Adipocyte (in vitro differentiated cells): ENCODE measurements at regions not wholly inside any gene's neighbourhood (a gene's known extent, or its start where the extent isn't known, plus 50 kb on each side); places are given as distances from the start of the nearest gene placed in this dataset.

Source experiments
- DNase-seq: peaks from one replicate; pipeline ENCODE4 v3.0.0-alpha.2; 2015; ENCODE audit warnings: low read depth
- H3K27me3 ChIP-seq: replicated peaks from 2 replicates; pipeline ENCODE4 v1.7.0; 2013; ENCODE audit warnings: mild to moderate bottlenecking, low read length, moderate library complexity; ENCODE audit not compliant: control insufficient read depth, insufficient read depth
- H3K36me3 ChIP-seq: 2 replicates; pipeline ENCODE4 v1.7.0; 2013; ENCODE audit warnings: low read length, mild to moderate bottlenecking, moderate library complexity; ENCODE audit not compliant: control insufficient read depth, insufficient read depth, severe bottlenecking
- H3K4me1 ChIP-seq: 2 replicates; pipeline ENCODE4 v1.7.0; 2013; ENCODE audit warnings: mild to moderate bottlenecking, low read length, moderate library complexity; ENCODE audit not compliant: control insufficient read depth, insufficient read depth
- H3K4me3 ChIP-seq: 2 replicates; pipeline ENCODE4 v1.7.0; 2013; ENCODE audit warnings: mild to moderate bottlenecking, low read length, moderate library complexity
- H3K9ac ChIP-seq: 2 replicates; pipeline ENCODE4 v1.7.0; 2013; ENCODE audit warnings: mild to moderate bottlenecking, low read length, moderate library complexity
- H3K9me3 ChIP-seq: 2 replicates; pipeline ENCODE4 v1.7.0; 2013; ENCODE audit warnings: mild to moderate bottlenecking, low read length, moderate library complexity; ENCODE audit not compliant: control insufficient read depth

DNA sequence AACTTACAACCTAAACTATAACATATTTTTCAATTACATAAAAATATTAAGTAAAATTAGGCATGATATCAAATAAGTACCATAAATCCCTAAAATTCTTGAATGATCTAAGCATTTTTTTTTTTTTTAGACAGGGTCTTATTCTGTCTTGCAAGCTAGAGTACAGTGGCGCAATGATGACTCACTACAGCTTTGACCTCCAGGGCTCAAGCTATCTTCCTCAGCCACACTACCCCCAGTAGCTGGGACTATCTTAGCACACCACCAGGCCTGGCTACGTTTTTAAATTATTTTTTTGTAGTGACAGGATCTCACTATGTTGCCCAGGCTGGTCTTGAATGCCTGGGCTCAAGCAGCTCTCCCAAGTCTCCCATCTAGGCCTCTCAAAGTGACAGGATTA is 1042.3 kb downstream of the FSTL5 start:
- H3K4me1 ChIP-seq, result no peaks in the 10 kb centered on the region
- no peaks in the 10 kb centered on the region for H3K36me3 ChIP-seq
- H3K9me3 ChIP-seq, result no peaks in the 10 kb centered on the region
- H3K4me3 ChIP-seq, result no peak overlapping the region
- H3K9ac ChIP-seq, result no peak overlapping the region
- no peaks in the 10 kb centered on the region for H3K27me3 ChIP-seq
- no peak for DNase-seq

DNA sequence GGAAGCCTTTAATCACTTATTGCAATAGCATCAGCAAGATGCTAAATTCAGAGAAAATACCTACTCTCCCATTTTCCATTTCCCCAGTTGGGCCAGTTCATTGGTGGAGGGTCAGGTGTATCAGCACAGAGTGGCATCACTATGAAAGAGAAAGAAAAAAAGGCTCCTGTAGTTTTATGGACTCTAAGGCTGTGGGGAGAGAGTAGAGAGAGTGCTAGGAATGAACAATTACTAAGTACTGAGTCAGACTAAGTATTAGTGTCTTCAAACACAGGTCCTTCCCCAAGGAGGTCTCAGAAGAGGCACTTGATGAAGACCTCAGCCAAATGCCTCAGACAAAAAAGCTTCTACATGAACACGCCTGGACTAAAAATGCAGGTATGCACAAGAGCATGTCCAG is 1061.9 kb downstream of the FSTL5 start:
- Histone ChIP-seq H3K9ac (no peak overlapping the region), H3K4me3 (no peak overlapping the region), H3K4me1 (no peaks in the 10 kb centered on the region), H3K9me3 (peaks cover 2% of the 10 kb centered on the region), H3K36me3 (no peaks in the 10 kb centered on the region), H3K27me3 (no peaks in the 10 kb centered on the region)
- no peak for DNase-seq

DNA sequence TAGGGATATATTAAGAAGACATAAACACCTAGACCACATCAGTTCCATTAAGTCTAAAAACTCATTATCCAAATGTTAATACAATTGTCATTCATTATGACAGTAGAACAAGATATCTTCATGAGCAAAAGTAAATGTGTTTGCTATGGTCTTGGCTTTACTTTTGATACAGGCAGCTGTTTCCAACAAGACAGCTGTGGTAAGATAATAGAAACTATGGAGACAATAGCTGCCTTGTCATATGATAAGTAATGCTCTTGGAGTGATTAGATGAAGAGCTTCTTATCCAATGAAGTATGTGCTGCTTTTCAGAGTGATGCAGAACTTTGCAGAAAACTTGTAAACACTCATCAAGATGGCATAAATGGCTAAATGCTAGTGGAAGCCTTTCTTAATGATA is 1066.0 kb downstream of the FSTL5 start:
- Histone ChIP-seq H3K9ac (no peak overlapping the region), H3K4me3 (no peak overlapping the region)
- DNase-seq, result no peak

DNA sequence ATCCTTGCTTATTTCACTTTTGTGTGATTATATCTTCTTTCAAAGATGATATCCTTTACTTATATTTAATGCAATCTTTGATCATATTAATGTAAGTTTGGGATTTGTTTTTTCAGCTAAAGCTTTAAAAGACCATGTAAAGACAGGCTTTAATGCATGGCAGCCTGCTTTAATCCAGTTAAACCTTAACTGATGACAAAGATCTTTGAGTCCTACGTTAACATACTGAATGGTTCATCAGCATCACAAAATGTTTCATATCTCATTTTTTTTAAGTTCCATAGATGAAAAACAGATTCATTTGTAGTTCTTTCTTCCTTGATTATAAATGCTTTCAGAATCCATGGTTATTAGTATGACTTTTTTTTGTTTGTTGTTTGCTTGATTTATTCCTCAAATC is 1102.8 kb downstream of the FSTL5 start:
- no peaks in the 10 kb centered on the region for H3K36me3 ChIP-seq
- no peak overlapping the region for H3K4me3 ChIP-seq
- no peak for DNase-seq
- no peaks in the 10 kb centered on the region for H3K27me3 ChIP-seq
- H3K9ac ChIP-seq, result no peak overlapping the region
- no peaks in the 10 kb centered on the region for H3K4me1 ChIP-seq
- no peaks in the 10 kb centered on the region for H3K9me3 ChIP-seq

More for the DNA sequence above, 1066.0 kb downstream of the FSTL5 start:
- Histone ChIP-seq H3K27me3 (no peaks in the 10 kb centered on the region), H3K9me3 (peaks cover 2% of the 10 kb centered on the region), H3K4me1 (no peaks in the 10 kb centered on the region), H3K36me3 (no peaks in the 10 kb centered on the region)
